ENCODE measurements at regions not wholly inside any gene's neighbourhood (a gene's known extent, or its start where the extent isn't known, plus 50 kb on each side); places are given as distances from the start of the nearest gene placed in this dataset.
"Not testable (repeated sequence)": the region's sequence is repeated elsewhere in the genome, so short reads cannot be mapped to it uniquely, and the experiment has no call there.

- DNase-seq: peak; percentile 56
Observed at GRCh38 chr6:15754035-15754705, 91.3 kb upstream of the DTNBP1 start.

GRCh38 chr6:15752820-15753219 is 90.0 kb upstream of the DTNBP1 start:
- DNase-seq: no peak

- no peak for DNase-seq
Observed at GRCh38 chr6:15751721-15752350, 89.0 kb upstream of the DTNBP1 start.

- DNase-seq: no peak
Observed at GRCh38 chr6:15748341-15748740, 85.5 kb upstream of the DTNBP1 start.

GRCh38 chr6:15747354-15747883 is 84.6 kb upstream of the DTNBP1 start:
- no peak for DNase-seq

GRCh38 chr6:15745781-15746180 is 83.0 kb upstream of the DTNBP1 start:
- DNase-seq: no peak

- no peak for DNase-seq
Observed at GRCh38 chr6:15744818-15745402, 82.1 kb upstream of the DTNBP1 start.

- DNase-seq: not testable (repeated sequence)
Observed at GRCh38 chr6:15742013-15742412, 79.2 kb upstream of the DTNBP1 start.

- no peak for DNase-seq
Observed at GRCh38 chr6:15741405-15741804, 78.6 kb upstream of the DTNBP1 start.

- DNase-seq: no peak
Observed at GRCh38 chr6:15739867-15740266, 77.0 kb upstream of the DTNBP1 start.

- DNase-seq: no peak
Observed at GRCh38 chr6:15739353-15739752, 76.5 kb upstream of the DTNBP1 start.

- DNase-seq: not testable (repeated sequence)
Observed at GRCh38 chr6:15738195-15738594, 75.4 kb upstream of the DTNBP1 start.

GRCh38 chr6:15736297-15736696 is 73.5 kb upstream of the DTNBP1 start:
- DNase-seq: no peak

GRCh38 chr6:15735567-15736265 is 72.9 kb upstream of the DTNBP1 start:
- no peak for DNase-seq

- no peak for DNase-seq
Observed at GRCh38 chr6:15734118-15734897, 71.5 kb upstream of the DTNBP1 start.

GRCh38 chr6:15730922-15731321 is 68.1 kb upstream of the DTNBP1 start:
- no peak for DNase-seq

- no peak for DNase-seq
Observed at GRCh38 chr6:15730442-15730841, 67.6 kb upstream of the DTNBP1 start.

- no peak for DNase-seq
Observed at GRCh38 chr6:15722731-15723130, 59.9 kb upstream of the DTNBP1 start.

- no peak for DNase-seq
Observed at GRCh38 chr6:15716889-15717288, 54.1 kb upstream of the DTNBP1 start.

- DNase-seq: no peak
Observed at GRCh38 chr6:15715851-15716250, 53.0 kb upstream of the DTNBP1 start.

- DNase-seq: no peak
Observed at GRCh38 chr6:15715060-15715459, 52.2 kb upstream of the DTNBP1 start.

- no peak for DNase-seq
Observed at GRCh38 chr6:15714658-15715057, 51.8 kb upstream of the DTNBP1 start.

- no peak for DNase-seq
Observed at GRCh38 chr6:15713325-15713724, 50.5 kb upstream of the DTNBP1 start.
